ENCODE measurements at regions not wholly inside any gene's neighbourhood (a gene's known extent, or its start where the extent isn't known, plus 50 kb on each side); places are given as distances from the start of the nearest gene placed in this dataset.

GRCh38 chr10:113991091-113991860 is 52.4 kb upstream of the ADRB1 start:
- TF ChIP-seq EP300 (IDR thresholded peaks at IDR 0.05; ENCODE audit: low read depth) (no peak), POLR2AphosphoS5 (IDR thresholded peaks at IDR 0.05) (no peak), POLR2A (IDR thresholded peaks at IDR 0.05) (no peak)
- TF ChIP-seq, protein P1, sequence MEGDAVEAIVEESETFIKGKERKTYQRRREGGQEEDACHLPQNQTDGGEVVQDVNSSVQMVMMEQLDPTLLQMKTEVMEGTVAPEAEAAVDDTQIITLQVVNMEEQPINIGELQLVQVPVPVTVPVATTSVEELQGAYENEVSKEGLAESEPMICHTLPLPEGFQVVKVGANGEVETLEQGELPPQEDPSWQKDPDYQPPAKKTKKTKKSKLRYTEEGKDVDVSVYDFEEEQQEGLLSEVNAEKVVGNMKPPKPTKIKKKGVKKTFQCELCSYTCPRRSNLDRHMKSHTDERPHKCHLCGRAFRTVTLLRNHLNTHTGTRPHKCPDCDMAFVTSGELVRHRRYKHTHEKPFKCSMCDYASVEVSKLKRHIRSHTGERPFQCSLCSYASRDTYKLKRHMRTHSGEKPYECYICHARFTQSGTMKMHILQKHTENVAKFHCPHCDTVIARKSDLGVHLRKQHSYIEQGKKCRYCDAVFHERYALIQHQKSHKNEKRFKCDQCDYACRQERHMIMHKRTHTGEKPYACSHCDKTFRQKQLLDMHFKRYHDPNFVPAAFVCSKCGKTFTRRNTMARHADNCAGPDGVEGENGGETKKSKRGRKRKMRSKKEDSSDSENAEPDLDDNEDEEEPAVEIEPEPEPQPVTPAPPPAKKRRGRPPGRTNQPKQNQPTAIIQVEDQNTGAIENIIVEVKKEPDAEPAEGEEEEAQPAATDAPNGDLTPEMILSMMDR (IDR thresholded peaks at IDR 0.05), result no peak

Measured in transverse colon (tissue), 4 donors.